ENCODE measurements at regions not wholly inside any gene's neighbourhood (a gene's known extent, or its start where the extent isn't known, plus 50 kb on each side); places are given as distances from the start of the nearest gene placed in this dataset.

DNA sequence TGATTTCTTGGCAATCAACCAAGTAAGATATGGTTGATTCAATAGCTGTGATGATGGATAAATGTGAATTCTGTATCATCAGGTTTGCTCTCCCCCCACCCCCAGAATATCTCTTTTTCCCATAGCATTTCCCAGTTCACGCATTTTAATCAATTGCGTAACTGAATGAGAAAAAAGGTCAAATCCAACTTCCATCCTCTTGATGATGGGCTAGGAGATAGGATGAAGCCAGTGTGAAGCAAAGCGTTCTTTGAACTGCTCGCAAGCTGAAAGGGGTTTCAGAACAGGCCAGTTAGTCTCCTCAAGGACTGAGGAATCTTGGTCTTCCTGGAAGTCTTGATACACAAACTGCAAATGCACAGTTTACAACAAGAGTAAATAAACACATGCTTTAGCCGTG, 94.5 kb upstream of the ARMC3 start:
- Histone ChIP-seq H2AK5ac (ENCODE audit: low read length) (no peak overlapping the region), H3K4me1 (ENCODE audit: control insufficient read depth in 1 of 2, insufficient read depth in 2 of 2, low read length in 2 of 2) (no peaks in the 10 kb centered on the region), H3K14ac (ENCODE audit: low read length) (no peak overlapping the region), H4K91ac (ENCODE audit: low read depth, low read length) (no peak overlapping the region), H2BK12ac (ENCODE audit: low read length) (no peak overlapping the region), H3K23ac (ENCODE audit: low read length) (no peak overlapping the region), H3K18ac (ENCODE audit: low read length) (no peak overlapping the region), H4K8ac (ENCODE audit: low read depth, low read length) (no peak overlapping the region), H3K36me3 (ENCODE audit: control insufficient read depth in 1 of 2, insufficient read depth in 2 of 2, low read length in 2 of 2) (no peaks in the 10 kb centered on the region), H2AFZ (ENCODE audit: insufficient read depth, low read length, poor library complexity) (no peak overlapping the region), H3K4ac (ENCODE audit: low read depth, low read length) (no peak overlapping the region), H3K27ac (ENCODE audit: low read depth, low read length) (no peak overlapping the region), H3K27me3 (ENCODE audit: insufficient read depth, low read length) (no peaks in the 10 kb centered on the region), H4K12ac (ENCODE audit: low read depth, low read length) (no peak overlapping the region), H3K9me3 (ENCODE audit: insufficient read depth, low read depth, low read length) (no peaks in the 10 kb centered on the region), H3K4me3 (ENCODE audit: low read depth, low read length) (no peak overlapping the region), H3K9ac (ENCODE audit: low read length) (no peak overlapping the region), H3K4me2 (ENCODE audit: low read length) (no peak overlapping the region), H2BK120ac (ENCODE audit: insufficient read depth, low read length, poor library complexity) (no peak overlapping the region), H3K79me2 (ENCODE audit: control insufficient read depth, insufficient read depth, low read length, poor library complexity) (no peaks in the 10 kb centered on the region), H3K79me1 (ENCODE audit: low read length) (no peaks in the 10 kb centered on the region), H2BK5ac (ENCODE audit: low read depth, low read length, poor library complexity) (no peak overlapping the region)
- no peak for DNase-seq
- no CpG with 5 or more reads among the region's 5 CpGs for WGBS (ENCODE audit: extremely low coverage, insufficient coverage, insufficient read length)

DNA sequence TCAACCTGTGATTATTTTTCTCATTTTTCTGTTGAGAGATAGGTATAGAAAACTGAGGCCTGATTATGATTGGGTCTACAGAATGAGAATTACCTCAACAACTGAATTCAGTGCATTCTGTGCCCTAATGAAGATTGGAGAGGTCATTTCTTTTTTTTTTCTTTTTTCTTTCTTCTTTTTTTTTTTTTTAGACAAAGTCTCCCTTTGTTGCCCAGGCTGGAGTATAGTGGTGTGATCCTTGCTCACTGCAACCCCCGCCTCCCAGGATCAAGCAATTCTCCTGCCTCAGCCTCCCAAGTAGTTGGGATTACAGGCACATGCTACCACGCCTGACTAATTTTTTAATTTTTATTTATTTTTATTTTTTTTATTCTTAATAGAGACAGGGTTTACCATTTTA, 95.0 kb upstream of the ARMC3 start:
- H2AK5ac ChIP-seq (ENCODE audit: low read length): no peak overlapping the region
- H3K79me2 ChIP-seq (ENCODE audit: control insufficient read depth, insufficient read depth, low read length, poor library complexity): no peaks in the 10 kb centered on the region
- H3K18ac ChIP-seq (ENCODE audit: low read length): no peak overlapping the region
- no peak overlapping the region for H3K23ac ChIP-seq (ENCODE audit: low read length)
- no peak overlapping the region for H3K27ac ChIP-seq (ENCODE audit: low read depth, low read length)
- no peak overlapping the region for H3K4me3 ChIP-seq (ENCODE audit: low read depth, low read length)
- no peak overlapping the region for H3K9ac ChIP-seq (ENCODE audit: low read length)
- no peak for DNase-seq
- no peak overlapping the region for H2BK5ac ChIP-seq (ENCODE audit: low read depth, low read length, poor library complexity)
- H3K14ac ChIP-seq (ENCODE audit: low read length): no peak overlapping the region
- no peak overlapping the region for H4K91ac ChIP-seq (ENCODE audit: low read depth, low read length)
- no peak overlapping the region for H2AFZ ChIP-seq (ENCODE audit: insufficient read depth, low read length, poor library complexity)
- H2BK12ac ChIP-seq (ENCODE audit: low read length): no peak overlapping the region
- no peak overlapping the region for H4K8ac ChIP-seq (ENCODE audit: low read depth, low read length)
- WGBS (ENCODE audit: extremely low coverage, insufficient coverage, insufficient read length): no CpG with 5 or more reads among the region's 2 CpGs
- H3K4me1 ChIP-seq (ENCODE audit: control insufficient read depth in 1 of 2, insufficient read depth in 2 of 2, low read length in 2 of 2): no peaks in the 10 kb centered on the region
- H3K36me3 ChIP-seq (ENCODE audit: control insufficient read depth in 1 of 2, insufficient read depth in 2 of 2, low read length in 2 of 2): no peaks in the 10 kb centered on the region
- H3K4me2 ChIP-seq (ENCODE audit: low read length): no peak overlapping the region
- no peaks in the 10 kb centered on the region for H3K9me3 ChIP-seq (ENCODE audit: insufficient read depth, low read depth, low read length)
- H4K12ac ChIP-seq (ENCODE audit: low read depth, low read length): no peak overlapping the region
- no peaks in the 10 kb centered on the region for H3K79me1 ChIP-seq (ENCODE audit: low read length)
- no peak overlapping the region for H3K4ac ChIP-seq (ENCODE audit: low read depth, low read length)
- no peak overlapping the region for H2BK120ac ChIP-seq (ENCODE audit: insufficient read depth, low read length, poor library complexity)
- H3K27me3 ChIP-seq (ENCODE audit: insufficient read depth, low read length): no peaks in the 10 kb centered on the region

DNA sequence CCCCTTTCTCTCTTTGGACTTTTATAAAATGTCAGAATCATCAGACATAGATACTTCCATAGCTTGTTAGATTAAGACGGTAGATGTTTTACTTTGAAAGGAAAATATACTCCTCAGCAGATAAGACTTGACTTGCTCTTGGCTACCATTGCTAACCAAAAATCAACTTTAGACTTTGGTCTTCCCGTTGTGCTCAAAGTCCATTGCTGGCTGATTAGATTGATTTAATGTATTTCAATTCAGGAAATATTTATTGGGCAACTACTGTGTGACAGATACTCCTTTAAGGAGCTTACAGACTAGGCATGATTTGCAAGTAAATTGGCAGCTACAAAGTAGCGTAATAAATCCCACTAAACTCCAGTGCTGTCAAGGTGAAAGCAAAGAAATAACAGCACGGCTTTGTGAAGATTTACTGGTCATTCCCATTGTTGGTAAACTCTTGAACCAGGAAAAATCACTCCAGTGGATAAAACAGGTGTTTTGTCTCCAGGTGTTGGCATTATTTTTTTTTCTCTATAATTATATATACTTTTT, 95.7 kb upstream of the ARMC3 start:
- H3K27me3 ChIP-seq (ENCODE audit: insufficient read depth, low read length): no peaks in the 10 kb centered on the region
- H3K9ac ChIP-seq (ENCODE audit: low read length): no peak overlapping the region
- no peak overlapping the region for H3K14ac ChIP-seq (ENCODE audit: low read length)
- H2BK12ac ChIP-seq (ENCODE audit: low read length): no peak overlapping the region
- H3K79me2 ChIP-seq (ENCODE audit: control insufficient read depth, insufficient read depth, low read length, poor library complexity): no peaks in the 10 kb centered on the region
- H3K9me3 ChIP-seq (ENCODE audit: insufficient read depth, low read depth, low read length): no peaks in the 10 kb centered on the region
- H3K79me1 ChIP-seq (ENCODE audit: low read length): no peaks in the 10 kb centered on the region
- H2AFZ ChIP-seq (ENCODE audit: insufficient read depth, low read length, poor library complexity): no peak overlapping the region
- H3K36me3 ChIP-seq (ENCODE audit: control insufficient read depth in 1 of 2, insufficient read depth in 2 of 2, low read length in 2 of 2): no peaks in the 10 kb centered on the region
- no peak overlapping the region for H3K18ac ChIP-seq (ENCODE audit: low read length)
- no peak overlapping the region for H2BK5ac ChIP-seq (ENCODE audit: low read depth, low read length, poor library complexity)
- no peak overlapping the region for H3K23ac ChIP-seq (ENCODE audit: low read length)
- no peak overlapping the region for H3K4me3 ChIP-seq (ENCODE audit: low read depth, low read length)
- H3K4me2 ChIP-seq (ENCODE audit: low read length): no peak overlapping the region
- no peak for DNase-seq
- no peak overlapping the region for H3K27ac ChIP-seq (ENCODE audit: low read depth, low read length)
- H3K4ac ChIP-seq (ENCODE audit: low read depth, low read length): no peak overlapping the region
- no peak overlapping the region for H4K8ac ChIP-seq (ENCODE audit: low read depth, low read length)
- H3K4me1 ChIP-seq (ENCODE audit: control insufficient read depth in 1 of 2, insufficient read depth in 2 of 2, low read length in 2 of 2): no peaks in the 10 kb centered on the region
- no peak overlapping the region for H2AK5ac ChIP-seq (ENCODE audit: low read length)
- H4K91ac ChIP-seq (ENCODE audit: low read depth, low read length): no peak overlapping the region
- no peak overlapping the region for H2BK120ac ChIP-seq (ENCODE audit: insufficient read depth, low read length, poor library complexity)
- WGBS (ENCODE audit: extremely low coverage, insufficient coverage, insufficient read length): no CpG with 5 or more reads among the region's 4 CpGs
- H4K12ac ChIP-seq (ENCODE audit: low read depth, low read length): no peak overlapping the region

DNA sequence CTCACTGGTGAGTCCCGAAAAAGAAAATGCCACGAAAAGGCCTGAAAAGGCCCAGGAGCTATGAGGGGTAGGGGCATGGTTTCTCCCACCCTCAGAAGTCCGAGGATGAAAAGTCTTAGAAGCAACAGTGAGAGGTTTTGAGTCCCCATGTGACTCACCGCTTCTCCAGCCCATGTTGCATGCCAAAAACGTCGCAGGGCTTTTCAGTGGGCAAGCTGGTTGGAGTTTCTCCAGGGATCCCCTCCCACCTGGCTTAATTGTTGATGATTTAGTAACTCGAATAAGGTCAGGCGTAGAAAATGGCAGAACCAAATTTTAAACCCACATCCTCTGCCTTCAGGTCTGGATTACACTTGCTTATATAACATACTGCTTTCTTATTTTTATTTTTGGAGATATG, 96.3 kb upstream of the ARMC3 start:
- no peak overlapping the region for H3K18ac ChIP-seq (ENCODE audit: low read length)
- no peak overlapping the region for H2AK5ac ChIP-seq (ENCODE audit: low read length)
- no peak overlapping the region for H2BK5ac ChIP-seq (ENCODE audit: low read depth, low read length, poor library complexity)
- H3K23ac ChIP-seq (ENCODE audit: low read length): no peak overlapping the region
- H3K14ac ChIP-seq (ENCODE audit: low read length): no peak overlapping the region
- H3K27ac ChIP-seq (ENCODE audit: low read depth, low read length): no peak overlapping the region
- H3K27me3 ChIP-seq (ENCODE audit: insufficient read depth, low read length): no peaks in the 10 kb centered on the region
- H3K79me1 ChIP-seq (ENCODE audit: low read length): no peaks in the 10 kb centered on the region
- H3K9me3 ChIP-seq (ENCODE audit: insufficient read depth, low read depth, low read length): no peaks in the 10 kb centered on the region
- no peak overlapping the region for H2BK12ac ChIP-seq (ENCODE audit: low read length)
- H2AFZ ChIP-seq (ENCODE audit: insufficient read depth, low read length, poor library complexity): no peak overlapping the region
- no peaks in the 10 kb centered on the region for H3K36me3 ChIP-seq (ENCODE audit: control insufficient read depth in 1 of 2, insufficient read depth in 2 of 2, low read length in 2 of 2)
- no peak overlapping the region for H3K4ac ChIP-seq (ENCODE audit: low read depth, low read length)
- H4K91ac ChIP-seq (ENCODE audit: low read depth, low read length): no peak overlapping the region
- H3K4me1 ChIP-seq (ENCODE audit: control insufficient read depth in 1 of 2, insufficient read depth in 2 of 2, low read length in 2 of 2): no peaks in the 10 kb centered on the region
- no peak overlapping the region for H3K9ac ChIP-seq (ENCODE audit: low read length)
- WGBS (ENCODE audit: extremely low coverage, insufficient coverage, insufficient read length): no CpG with 5 or more reads among the region's 8 CpGs
- no peak for DNase-seq
- H4K12ac ChIP-seq (ENCODE audit: low read depth, low read length): no peak overlapping the region
- no peak overlapping the region for H3K4me2 ChIP-seq (ENCODE audit: low read length)
- H3K4me3 ChIP-seq (ENCODE audit: low read depth, low read length): no peak overlapping the region
- no peak overlapping the region for H2BK120ac ChIP-seq (ENCODE audit: insufficient read depth, low read length, poor library complexity)
- H4K8ac ChIP-seq (ENCODE audit: low read depth, low read length): no peak overlapping the region
- H3K79me2 ChIP-seq (ENCODE audit: control insufficient read depth, insufficient read depth, low read length, poor library complexity): no peaks in the 10 kb centered on the region
